HG02623 (cell line): ENCODE measurements at regions not wholly inside any gene's neighbourhood (a gene's known extent, or its start where the extent isn't known, plus 50 kb on each side); places are given as distances from the start of the nearest gene placed in this dataset.

Source experiments
- ATAC-seq: cut with Tn5 transposase; IDR thresholded peaks from one replicate; pipeline ENCODE4 v1.9.1; 2021; ENCODE audit warnings: moderate library complexity; ENCODE audit not compliant: unreplicated experiment

GRCh38 chr13:105436943-105437342 lies 1098.5 kb downstream of the EFNB2 start:
- ATAC-seq: no peak

- no peak for ATAC-seq
These were observed 1103.0 kb downstream of the EFNB2 start for GRCh38 chr13:105432438-105432837.

- ATAC-seq: no peak
These were observed 1106.7 kb downstream of the EFNB2 start for GRCh38 chr13:105428811-105429210.

- no peak for ATAC-seq
These were observed 1109.0 kb downstream of the EFNB2 start for GRCh38 chr13:105426441-105426840.

DNA sequence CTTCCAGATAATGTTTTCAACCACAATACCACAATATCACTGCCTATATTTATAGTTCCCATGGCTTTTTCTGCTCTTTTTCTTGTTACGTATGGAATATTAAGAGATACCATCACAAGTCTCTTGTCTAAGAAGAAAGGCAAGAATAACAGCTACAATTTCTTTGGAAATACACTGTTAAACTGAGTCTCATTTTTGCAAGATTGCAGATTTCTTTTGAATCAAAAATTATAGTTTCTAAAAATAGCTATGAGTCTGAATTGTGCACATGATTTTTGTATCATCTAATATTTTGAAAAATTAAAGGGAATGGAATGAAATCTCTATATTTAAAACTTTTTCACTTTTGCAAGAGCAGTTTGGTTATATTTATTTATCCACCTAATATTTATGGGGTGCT lies 1120.8 kb downstream of the EFNB2 start:
- no peak for ATAC-seq

GRCh38 chr13:105412171-105412570 lies 1123.3 kb downstream of the EFNB2 start:
- ATAC-seq: no peak

DNA sequence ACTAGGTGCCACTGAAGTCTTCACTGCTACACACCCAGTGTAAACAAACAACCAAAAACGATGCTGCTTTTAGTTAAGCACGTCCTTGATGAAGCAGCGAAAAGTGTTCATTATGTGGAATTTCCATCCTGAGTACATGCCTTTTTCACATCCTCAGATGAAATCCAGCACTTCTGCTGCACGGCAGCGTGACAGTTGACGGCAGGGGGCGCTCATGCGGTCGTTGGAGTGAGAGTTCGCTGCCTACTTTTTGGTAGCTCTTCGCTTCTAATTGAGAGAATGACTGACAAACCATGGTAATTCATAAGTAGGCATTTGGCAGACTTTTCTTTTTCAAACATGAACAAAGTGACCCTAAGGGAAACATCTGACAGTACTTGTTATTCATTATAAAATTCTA lies 1124.9 kb downstream of the EFNB2 start:
- ATAC-seq: no peak

DNA sequence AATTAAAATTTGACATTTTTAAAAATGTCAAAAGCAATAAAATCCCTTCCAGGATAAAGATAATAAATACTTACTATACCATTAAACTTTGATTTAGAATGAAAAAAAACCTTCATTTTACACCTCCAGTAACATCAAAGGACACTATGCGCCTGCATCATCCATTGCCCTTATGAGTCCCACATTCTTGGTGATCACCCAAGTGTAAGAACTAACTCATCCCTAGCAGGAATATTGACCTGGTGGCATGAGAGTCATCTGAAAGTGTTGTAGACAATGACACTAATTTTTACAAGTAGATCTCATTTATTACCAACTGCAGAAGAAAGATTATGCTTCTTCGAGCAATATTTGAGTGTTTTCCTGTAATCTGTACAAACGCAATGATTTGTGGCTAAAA lies 1128.9 kb downstream of the EFNB2 start:
- ATAC-seq: no peak

DNA sequence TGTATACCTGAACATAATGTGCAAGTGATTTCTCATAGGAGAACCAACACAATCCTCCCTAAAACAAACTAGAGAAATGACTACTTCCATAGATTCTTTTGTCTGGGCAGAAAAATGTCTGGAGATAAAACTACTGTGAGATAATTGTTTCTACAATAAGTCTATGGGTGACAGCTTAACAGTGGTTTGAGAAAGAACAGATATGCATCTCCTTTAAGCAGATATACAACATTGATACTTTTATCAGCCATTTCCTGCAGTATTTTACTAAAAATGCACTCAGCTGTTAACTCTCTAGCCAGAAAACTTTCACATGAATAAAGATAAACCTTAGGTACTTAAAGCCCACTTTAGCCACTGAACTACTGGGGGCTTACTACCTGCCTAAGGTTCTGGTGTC lies 1132.4 kb downstream of the EFNB2 start:
- no peak for ATAC-seq

- ATAC-seq: no peak
These were observed 1140.4 kb downstream of the EFNB2 start for GRCh38 chr13:105395041-105395440.

DNA sequence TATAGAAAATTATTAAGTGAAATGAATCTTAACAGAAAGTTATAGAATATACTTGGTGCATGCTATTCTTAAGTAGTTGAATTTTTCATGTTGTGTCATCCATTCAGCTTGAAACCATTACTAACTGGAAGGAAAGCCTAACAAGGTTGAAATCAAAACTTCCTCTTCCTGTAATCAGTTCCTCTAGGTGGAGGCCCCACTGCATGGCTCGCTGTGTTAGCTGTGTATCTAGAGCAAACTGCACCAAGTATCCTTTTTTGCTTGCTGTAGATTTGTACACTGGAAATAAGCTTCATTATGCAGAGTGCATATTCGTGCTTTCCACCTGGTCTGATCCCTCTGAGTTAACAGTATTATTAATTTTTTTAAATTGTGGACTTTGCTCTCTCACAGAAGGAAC lies 1146.1 kb downstream of the EFNB2 start:
- ATAC-seq: no peak

GRCh38 chr13:105377452-105377851 lies 1158.0 kb downstream of the EFNB2 start:
- ATAC-seq: no peak

GRCh38 chr13:105370011-105370650 lies 1165.3 kb downstream of the EFNB2 start:
- no peak for ATAC-seq

GRCh38 chr13:105368781-105369180 lies 1166.7 kb downstream of the EFNB2 start:
- ATAC-seq: no peak

DNA sequence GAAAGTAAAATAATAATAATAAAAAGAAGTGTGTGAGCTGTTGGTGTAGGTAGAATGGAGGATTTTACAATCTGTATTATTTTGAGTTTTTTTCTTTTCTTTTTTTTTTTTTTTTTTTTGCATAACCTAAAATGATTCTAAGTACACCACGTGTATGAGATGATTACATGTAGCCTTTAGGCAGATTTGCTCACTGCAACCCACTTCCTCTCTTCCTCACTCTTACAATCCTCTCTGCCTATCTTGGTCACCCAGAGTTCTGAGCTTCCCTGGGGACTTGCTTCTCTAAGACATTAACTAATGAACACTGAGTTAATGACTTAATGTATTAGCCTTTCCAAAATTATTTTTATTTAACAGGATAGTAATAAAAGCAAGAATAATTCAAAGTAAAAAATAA lies 1169.6 kb downstream of the EFNB2 start:
- ATAC-seq: no peak

GRCh38 chr13:105365021-105365550 lies 1170.4 kb downstream of the EFNB2 start:
- no peak for ATAC-seq

DNA sequence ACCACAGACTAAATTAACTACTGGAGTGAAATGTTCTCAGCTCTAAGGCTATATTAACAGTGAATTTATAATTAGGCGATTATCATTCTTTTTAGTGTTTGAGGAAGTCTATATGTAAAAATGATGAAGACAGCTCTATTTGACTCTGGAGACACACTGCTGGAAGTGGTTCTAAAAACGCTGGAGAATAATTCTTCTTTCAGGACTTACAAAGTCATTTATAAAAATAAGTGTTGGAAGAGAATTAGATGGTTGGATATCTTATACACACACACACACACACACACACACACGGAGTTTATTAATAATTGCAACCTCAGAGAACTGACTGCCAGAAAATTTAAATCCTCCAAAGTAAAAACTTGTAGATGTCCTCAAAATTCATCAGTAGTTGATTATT lies 1171.3 kb downstream of the EFNB2 start:
- no peak for ATAC-seq

GRCh38 chr13:105363261-105364190 lies 1171.9 kb downstream of the EFNB2 start:
- no peak for ATAC-seq

GRCh38 chr13:105353654-105354053 lies 1181.8 kb downstream of the EFNB2 start:
- ATAC-seq: no peak

DNA sequence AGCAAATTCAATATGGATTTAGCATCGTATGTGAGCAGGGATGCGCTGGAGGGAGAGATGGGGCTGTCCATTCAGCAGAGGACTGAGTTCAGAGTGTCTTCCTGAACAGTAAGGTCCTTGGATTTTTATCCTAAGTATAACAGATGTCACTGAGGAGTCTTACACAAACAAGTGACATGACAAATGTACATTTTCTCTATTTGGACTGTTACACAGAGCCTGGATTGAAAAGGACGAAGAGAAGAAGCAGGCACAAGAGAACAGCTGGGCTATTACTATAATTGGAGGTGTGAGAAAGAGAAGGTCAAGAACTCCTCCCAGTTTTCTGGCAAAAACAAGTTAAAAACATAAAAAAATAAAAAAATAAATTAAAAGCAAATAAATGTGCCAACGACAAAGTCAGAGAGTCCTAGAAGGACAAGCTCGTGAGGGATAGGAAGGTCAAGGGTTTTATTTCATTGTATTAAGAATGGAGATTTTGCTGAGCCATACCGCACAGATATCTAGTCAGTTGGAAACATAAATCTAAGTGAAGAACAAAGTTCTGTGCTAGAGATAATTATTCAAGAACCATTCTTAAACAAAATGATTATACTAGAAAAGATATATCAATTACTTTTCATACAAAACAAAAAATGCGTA lies 1186.3 kb downstream of the EFNB2 start:
- no peak for ATAC-seq

DNA sequence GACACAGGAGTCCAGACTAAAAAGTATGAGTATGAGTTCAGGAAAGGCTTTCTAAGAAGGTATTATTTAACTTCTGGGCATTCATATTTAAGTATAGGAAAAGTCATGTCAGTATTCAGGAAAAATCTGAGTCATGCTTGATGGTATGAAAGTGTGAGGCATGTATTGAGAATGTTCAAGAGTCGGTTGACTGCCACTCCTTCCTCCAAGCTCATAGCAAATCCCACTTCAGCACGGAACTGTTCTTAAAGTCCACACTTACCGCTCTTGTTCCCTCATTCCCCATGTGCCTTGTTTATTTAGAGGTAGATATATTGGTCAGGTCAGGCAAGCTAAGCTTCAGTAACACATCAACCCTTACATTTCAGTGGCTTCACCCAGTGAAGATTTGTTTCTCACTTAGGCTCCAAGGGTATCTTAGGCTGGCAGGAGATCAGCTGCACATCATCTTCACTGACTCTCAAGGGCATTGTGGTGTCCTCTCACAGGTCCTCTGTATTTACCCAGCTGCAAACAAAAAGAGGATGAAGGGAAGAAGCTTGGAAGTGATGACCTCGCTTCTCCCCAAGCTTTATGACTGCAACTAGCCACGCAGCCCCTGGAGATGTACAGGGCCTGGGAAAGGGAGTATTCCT lies 1189.2 kb downstream of the EFNB2 start:
- no peak for ATAC-seq
